H7 (cell line): ENCODE measurements at regions not wholly inside any gene's neighbourhood (a gene's known extent, or its start where the extent isn't known, plus 50 kb on each side); places are given as distances from the start of the nearest gene placed in this dataset.

Experiments
- DNase-seq: peaks from one replicate; pipeline ENCODE4 v3.0.0; 2012
- H3K27me3 ChIP-seq: 2 replicates; pipeline ENCODE4 v1.6.0; 2011; ENCODE audit warnings: mild to moderate bottlenecking, low read length; ENCODE audit not compliant: control insufficient read depth, insufficient read depth
- H3K36me3 ChIP-seq: replicated peaks from 2 replicates; pipeline ENCODE4 v1.5.1; 2011; ENCODE audit warnings: low read length; ENCODE audit not compliant: control insufficient read depth, insufficient read depth
- H3K4me3 ChIP-seq: 2 replicates; pipeline ENCODE4 v1.5.1; 2011; ENCODE audit warnings: low read depth, mild to moderate bottlenecking, control low read depth, low read length, moderate library complexity; ENCODE audit not compliant: insufficient read depth

- Histone ChIP-seq H3K27me3 (no peaks in the 10 kb centered on the region), H3K36me3 (no peaks in the 10 kb centered on the region), H3K4me3 (no peak overlapping the region)
- DNase-seq, result no peak
Measured at GRCh38 chr3:18648159-18648558, 223.0 kb upstream of the SATB1 start.

GRCh38 chr3:18645619-18646018, 220.5 kb upstream of the SATB1 start:
- Histone ChIP-seq H3K4me3 (no peak overlapping the region), H3K36me3 (no peaks in the 10 kb centered on the region), H3K27me3 (no peaks in the 10 kb centered on the region)
- DNase-seq, result no peak

- Histone ChIP-seq H3K27me3 (no peaks in the 10 kb centered on the region), H3K36me3 (no peaks in the 10 kb centered on the region), H3K4me3 (no peak overlapping the region)
- DNase-seq, result no peak
Measured at GRCh38 chr3:18643281-18643680, 218.1 kb upstream of the SATB1 start.

GRCh38 chr3:18641916-18642315, 216.8 kb upstream of the SATB1 start:
- Histone ChIP-seq H3K4me3 (no peak overlapping the region), H3K36me3 (no peaks in the 10 kb centered on the region), H3K27me3 (no peaks in the 10 kb centered on the region)
- no peak for DNase-seq

GRCh38 chr3:18635215-18635614, 210.1 kb upstream of the SATB1 start:
- H3K4me3 ChIP-seq, result no peak overlapping the region
- no peaks in the 10 kb centered on the region for H3K27me3 ChIP-seq
- no peaks in the 10 kb centered on the region for H3K36me3 ChIP-seq
- no peak for DNase-seq

- H3K4me3 ChIP-seq, result no peak overlapping the region
- no peaks in the 10 kb centered on the region for H3K36me3 ChIP-seq
- no peaks in the 10 kb centered on the region for H3K27me3 ChIP-seq
- no peak for DNase-seq
Measured at GRCh38 chr3:18634461-18634860, 209.3 kb upstream of the SATB1 start.

- H3K36me3 ChIP-seq, result no peaks in the 10 kb centered on the region
- H3K4me3 ChIP-seq, result no peak overlapping the region
- DNase-seq, result peak; percentile 0
- no peaks in the 10 kb centered on the region for H3K27me3 ChIP-seq
Measured at GRCh38 chr3:18633002-18633401, 207.9 kb upstream of the SATB1 start.

- H3K4me3 ChIP-seq, result no peak overlapping the region
- DNase-seq, result no peak
- no peaks in the 10 kb centered on the region for H3K36me3 ChIP-seq
- no peaks in the 10 kb centered on the region for H3K27me3 ChIP-seq
Measured at GRCh38 chr3:18630295-18630694, 205.2 kb upstream of the SATB1 start.

GRCh38 chr3:18625085-18625484, 199.9 kb upstream of the SATB1 start:
- Histone ChIP-seq H3K4me3 (no peak overlapping the region), H3K27me3 (no peaks in the 10 kb centered on the region), H3K36me3 (no peaks in the 10 kb centered on the region)
- DNase-seq, result no peak

- Histone ChIP-seq H3K27me3 (no peaks in the 10 kb centered on the region), H3K4me3 (no peak overlapping the region), H3K36me3 (no peaks in the 10 kb centered on the region)
- DNase-seq, result no peak
Measured at GRCh38 chr3:18623220-18623619, 198.1 kb upstream of the SATB1 start.

- peak; percentile 4 for DNase-seq
- Histone ChIP-seq H3K4me3 (no peak overlapping the region), H3K36me3 (no peaks in the 10 kb centered on the region), H3K27me3 (no peaks in the 10 kb centered on the region)
Measured at GRCh38 chr3:18618723-18619122, 193.6 kb upstream of the SATB1 start.

GRCh38 chr3:18611991-18612390, 186.9 kb upstream of the SATB1 start:
- Histone ChIP-seq H3K36me3 (no peaks in the 10 kb centered on the region), H3K4me3 (no peak overlapping the region), H3K27me3 (no peaks in the 10 kb centered on the region)
- no peak for DNase-seq

GRCh38 chr3:18609187-18609586, 184.0 kb upstream of the SATB1 start:
- no peaks in the 10 kb centered on the region for H3K27me3 ChIP-seq
- DNase-seq, result no peak
- no peaks in the 10 kb centered on the region for H3K36me3 ChIP-seq
- no peak overlapping the region for H3K4me3 ChIP-seq

GRCh38 chr3:18597919-18598318, 172.8 kb upstream of the SATB1 start:
- Histone ChIP-seq H3K27me3 (no peaks in the 10 kb centered on the region), H3K4me3 (no peak overlapping the region), H3K36me3 (no peaks in the 10 kb centered on the region)
- no peak for DNase-seq

- Histone ChIP-seq H3K36me3 (no peaks in the 10 kb centered on the region), H3K4me3 (no peak overlapping the region), H3K27me3 (no peaks in the 10 kb centered on the region)
- no peak for DNase-seq
Measured at GRCh38 chr3:18593231-18593630, 168.1 kb upstream of the SATB1 start.

GRCh38 chr3:18591120-18591519, 166.0 kb upstream of the SATB1 start:
- DNase-seq, result peak; percentile 2
- Histone ChIP-seq H3K4me3 (no peak overlapping the region), H3K27me3 (no peaks in the 10 kb centered on the region), H3K36me3 (no peaks in the 10 kb centered on the region)
